GM21390 (cell line): ENCODE measurements at regions not wholly inside any gene's neighbourhood (a gene's known extent, or its start where the extent isn't known, plus 50 kb on each side); places are given as distances from the start of the nearest gene placed in this dataset.
"Not testable (repeated sequence)": the region's sequence is repeated elsewhere in the genome, so short reads cannot be mapped to it uniquely, and the experiment has no call there.

ENCODE experiments used
- ATAC-seq: cut with Tn5 transposase; IDR thresholded peaks from one replicate; pipeline ENCODE4 v1.9.1; 2021; ENCODE audit not compliant: unreplicated experiment

DNA sequence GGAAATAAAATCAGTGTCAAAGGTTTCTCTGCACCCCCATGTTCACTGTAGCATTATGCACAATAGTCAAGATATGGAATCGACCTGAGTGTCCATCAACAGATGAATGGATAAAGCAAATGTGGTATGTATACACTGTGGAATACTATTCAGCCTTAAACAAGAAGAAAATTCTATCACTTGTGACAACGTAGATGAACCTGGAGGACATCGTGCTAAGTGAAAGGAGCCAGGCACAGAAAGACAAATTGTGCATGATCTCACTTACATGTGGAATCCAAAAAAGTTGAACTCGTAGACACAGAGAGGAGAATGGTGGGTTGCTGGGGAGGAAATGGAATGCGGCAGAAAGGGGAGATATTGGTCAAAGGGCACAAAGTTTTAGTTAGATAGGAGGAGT lies 136.3 kb upstream of the ESR1 start:
- ATAC-seq, result no peak

DNA sequence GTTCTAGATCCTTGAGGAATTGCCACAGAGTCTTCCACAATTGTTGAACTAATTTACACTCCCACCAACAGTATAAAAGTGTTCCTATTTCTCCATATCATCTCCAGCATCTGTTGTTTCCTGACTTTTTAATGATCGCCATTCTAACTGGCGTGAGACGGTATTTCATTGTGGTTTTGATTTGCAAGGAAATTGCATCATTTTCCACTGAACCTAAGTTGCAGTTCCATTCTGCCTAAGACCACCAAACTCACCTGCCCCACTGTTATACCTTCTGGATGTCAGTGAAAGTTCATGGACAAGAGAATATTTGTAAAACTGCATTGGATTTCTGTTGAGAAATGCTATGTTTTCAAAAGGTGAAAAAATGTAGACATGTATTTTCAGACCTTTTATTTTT lies 132.9 kb upstream of the ESR1 start:
- no peak for ATAC-seq

DNA sequence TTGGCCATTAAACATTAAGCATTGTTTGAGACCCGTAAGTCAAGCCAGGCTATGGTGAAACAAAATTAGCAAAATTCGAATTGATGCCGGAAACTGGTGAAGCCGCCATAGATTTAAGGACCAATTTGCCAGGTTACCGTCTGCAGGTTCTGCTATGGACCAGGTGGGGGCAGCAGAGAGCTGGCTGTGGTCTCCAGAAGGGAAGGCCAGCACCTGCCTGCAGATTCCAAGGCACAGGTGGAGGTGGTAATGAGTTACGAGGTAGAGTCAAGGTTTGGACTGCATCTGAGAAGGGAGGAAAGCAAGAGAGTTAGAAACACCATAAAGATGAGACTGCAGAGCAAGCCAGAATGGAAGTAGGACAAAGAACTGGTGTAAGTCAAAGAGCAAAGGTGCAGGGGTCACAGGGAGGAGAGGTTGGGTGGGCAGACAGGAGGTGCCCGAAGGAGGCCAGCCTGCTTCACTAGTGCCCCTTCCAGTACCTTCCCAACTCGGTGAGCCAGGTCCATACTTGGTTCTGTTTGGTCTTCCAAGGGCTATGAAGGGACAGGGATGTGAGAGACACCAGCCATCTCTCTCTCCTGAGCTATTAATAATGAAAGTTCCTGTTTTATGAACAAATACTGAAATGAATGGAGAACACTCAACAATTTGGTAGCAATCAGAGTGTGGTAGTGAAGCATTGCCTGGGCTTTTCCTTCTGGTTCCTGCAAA lies 131.6 kb upstream of the ESR1 start:
- ATAC-seq, result peak; percentile 91

- ATAC-seq, result no peak
Measured at GRCh38 chr6:151676460-151676945, 131.0 kb upstream of the ESR1 start.

DNA sequence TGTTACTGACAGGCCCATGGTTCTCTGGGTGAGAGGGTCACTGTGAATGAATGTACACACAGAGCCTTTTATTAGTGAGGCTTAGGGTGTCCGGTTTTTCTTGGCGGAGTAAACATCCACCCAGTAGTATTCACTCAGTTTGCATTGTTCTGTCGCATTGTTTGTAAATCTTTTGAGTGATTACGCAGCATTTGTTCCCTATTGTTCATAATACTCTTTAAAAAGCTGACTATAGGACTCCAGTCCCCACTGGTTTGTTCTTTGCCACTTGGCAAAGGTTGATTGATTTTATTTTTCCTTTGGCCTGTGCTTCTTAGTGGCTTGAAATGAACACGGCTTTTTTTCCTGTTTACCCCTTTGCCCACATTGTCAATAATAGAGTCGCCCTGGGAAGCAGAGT lies 130.1 kb upstream of the ESR1 start:
- ATAC-seq, result no peak

DNA sequence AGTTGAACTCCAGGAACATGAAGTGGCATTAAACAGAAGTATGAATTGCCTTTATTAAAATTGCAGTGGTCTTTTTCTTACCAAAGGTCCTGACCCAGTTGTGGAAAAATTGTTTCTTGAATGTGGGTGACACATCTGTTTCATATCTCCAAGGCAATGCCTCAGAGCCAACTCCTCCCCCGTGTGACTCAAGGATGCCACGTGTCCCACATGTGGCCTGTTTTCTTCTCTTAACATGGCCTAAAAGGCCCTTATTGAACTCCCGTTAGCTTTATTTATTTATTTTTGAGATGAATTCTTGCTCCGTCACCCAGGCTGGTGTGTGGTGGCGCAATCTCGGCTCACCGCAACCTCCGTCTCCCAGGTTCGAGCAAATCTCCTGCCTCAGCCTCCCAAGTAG lies 128.4 kb upstream of the ESR1 start:
- no peak for ATAC-seq

DNA sequence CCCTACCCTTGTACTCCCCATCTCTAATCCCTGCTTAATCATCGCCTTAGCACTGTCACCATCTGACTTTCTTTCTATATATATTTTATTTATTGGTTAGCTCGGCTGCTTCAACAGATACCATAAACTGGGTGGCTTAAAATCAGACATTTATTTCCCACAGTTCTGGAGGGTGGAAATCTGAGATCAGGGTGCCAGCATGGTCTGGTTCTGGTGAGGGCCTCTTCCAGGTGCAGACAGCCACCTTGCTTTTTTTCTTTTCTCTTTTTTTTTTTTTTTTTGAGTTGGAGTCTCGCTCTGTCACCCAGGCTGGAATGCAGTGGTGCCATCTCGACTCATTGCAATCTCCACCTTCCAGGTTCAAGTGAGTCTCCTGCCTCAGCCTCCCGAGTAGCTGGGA lies 127.5 kb upstream of the ESR1 start:
- no peak for ATAC-seq

GRCh38 chr6:151680846-151681432 lies 126.5 kb upstream of the ESR1 start:
- no peak for ATAC-seq

DNA sequence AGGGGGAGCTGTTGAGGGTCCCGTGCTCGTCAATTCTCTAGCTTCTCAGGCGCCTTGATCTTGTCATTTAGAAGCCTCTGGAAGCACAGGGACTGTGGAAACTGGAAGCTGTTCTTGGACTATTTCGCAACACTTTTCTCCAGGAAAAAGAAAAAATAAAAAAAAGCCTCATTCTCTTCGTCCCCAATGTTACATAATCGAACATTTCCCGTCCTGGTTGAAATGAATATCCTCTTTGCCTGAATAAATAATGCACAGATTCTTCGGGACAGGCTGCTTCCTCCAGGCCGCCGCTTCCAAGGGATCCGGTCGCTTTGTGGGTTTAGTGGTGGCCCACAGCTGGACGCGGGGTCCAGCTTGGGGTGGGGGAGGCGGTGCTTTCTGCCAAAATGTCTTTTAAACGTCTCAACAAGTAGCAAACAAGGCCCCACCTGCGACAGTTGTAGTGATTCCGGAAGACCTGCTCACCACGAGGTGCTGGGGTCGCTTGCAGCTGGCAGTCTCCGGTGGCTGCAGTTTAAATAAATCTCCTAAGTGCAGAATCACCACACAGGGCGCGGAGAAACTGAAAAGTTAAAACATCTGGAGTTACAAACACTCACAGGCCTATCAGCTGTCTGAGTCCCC lies 125.9 kb upstream of the ESR1 start:
- peak; percentile 48 for ATAC-seq

DNA sequence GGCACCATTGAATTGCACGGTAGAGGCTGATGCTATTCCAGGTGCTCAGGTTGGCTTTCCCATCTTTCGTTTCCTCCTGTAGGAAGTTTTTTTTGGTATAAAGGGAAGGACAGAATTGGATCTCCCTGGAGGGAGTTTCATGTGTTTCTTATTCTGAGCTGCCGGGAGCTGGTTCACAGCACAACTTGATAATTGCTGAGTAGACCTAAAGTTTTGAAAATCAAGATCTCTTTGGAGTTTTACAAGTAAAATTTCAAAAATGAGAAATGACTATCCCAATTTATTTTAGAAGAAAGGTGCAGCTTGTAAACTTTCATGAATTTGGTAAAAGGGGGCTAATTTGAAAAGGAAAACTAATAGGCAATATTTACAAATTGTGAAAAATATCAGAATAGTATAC lies 125.2 kb upstream of the ESR1 start:
- no peak for ATAC-seq

DNA sequence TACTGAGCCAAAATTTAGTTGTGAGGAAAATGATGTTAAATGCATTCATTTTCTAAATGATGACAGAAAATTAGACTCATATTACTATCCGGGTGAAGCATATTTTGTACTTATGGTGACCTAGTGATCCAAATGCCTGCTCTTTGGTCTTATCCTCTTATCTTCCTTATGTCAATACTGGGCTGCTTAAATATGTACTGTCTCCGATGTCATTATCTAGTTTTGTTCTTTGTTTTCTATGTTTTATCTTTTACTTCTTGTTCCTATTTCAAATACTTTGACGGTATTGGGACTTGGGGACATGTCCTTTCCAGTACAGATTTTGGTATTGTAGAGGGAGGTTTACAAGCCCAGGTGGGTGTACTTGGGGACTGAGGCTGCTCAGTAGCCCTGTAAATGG lies 124.6 kb upstream of the ESR1 start:
- ATAC-seq, result no peak

DNA sequence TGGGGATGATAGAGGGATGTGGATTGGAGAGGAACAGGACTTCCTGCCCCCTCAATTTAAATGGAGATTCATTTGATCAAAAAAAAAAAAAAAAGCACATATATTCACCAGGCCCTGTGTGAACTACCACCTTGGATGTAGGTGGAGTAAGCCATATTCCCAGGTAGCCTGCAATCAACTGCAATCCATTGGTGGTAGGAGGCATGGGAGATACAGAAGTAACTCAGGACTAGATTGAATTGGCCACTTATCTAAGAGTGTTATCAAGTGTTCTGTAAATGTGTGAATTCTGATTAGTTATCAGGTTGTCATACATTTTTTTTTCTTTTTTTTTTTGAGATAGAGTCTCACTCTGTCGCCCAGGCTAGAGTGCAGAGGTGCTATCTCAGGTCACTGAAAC lies 124.1 kb upstream of the ESR1 start:
- ATAC-seq, result no peak

GRCh38 chr6:151689499-151690201 lies 117.8 kb upstream of the ESR1 start:
- no peak for ATAC-seq

GRCh38 chr6:151690303-151690702 lies 117.2 kb upstream of the ESR1 start:
- peak; percentile 35 for ATAC-seq

- peak; percentile 95 for ATAC-seq
Measured at GRCh38 chr6:151690768-151691562, 116.5 kb upstream of the ESR1 start.

- ATAC-seq, result no peak
Measured at GRCh38 chr6:151692216-151692615, 115.3 kb upstream of the ESR1 start.

DNA sequence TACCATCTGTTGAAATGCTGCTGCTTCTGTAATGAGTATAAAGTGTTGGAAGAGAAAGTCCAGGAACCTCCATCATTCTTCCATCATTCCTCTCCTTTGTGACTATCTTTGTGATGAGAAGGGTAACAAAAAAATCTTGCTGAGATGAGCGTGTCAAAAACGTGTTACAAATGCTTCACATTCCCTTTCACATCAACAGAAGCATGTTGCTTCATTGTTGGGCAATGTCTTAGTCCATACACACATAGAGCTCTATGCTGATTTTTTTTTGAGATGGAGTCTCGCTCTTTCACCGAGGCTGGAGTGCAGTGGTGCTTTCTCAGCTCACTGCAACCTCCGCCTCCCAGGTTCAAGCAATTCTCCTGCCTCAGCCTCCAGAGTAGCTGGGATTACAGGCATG lies 114.1 kb upstream of the ESR1 start:
- ATAC-seq, result no peak

- no peak for ATAC-seq
Measured at GRCh38 chr6:151695156-151695555, 112.3 kb upstream of the ESR1 start.

- not testable (repeated sequence) for ATAC-seq
Measured at GRCh38 chr6:151696302-151696701, 111.2 kb upstream of the ESR1 start.

GRCh38 chr6:151698931-151699700 lies 108.4 kb upstream of the ESR1 start:
- ATAC-seq, result no peak
